GM23248 (cell line): ENCODE measurements at regions not wholly inside any gene's neighbourhood (a gene's known extent, or its start where the extent isn't known, plus 50 kb on each side); places are given as distances from the start of the nearest gene placed in this dataset.
"Not testable (repeated sequence)": the region's sequence is repeated elsewhere in the genome, so short reads cannot be mapped to it uniquely, and the experiment has no call there.

ENCODE experiments used
- DNase-seq: peaks from one replicate; pipeline ENCODE4 v3.0.0-alpha.2; 2015
- H2AFZ ChIP-seq: fragments of 200-600 bp; sonication (generic); 2 replicates; pipeline ENCODE4 v1.6.1; 2016; ENCODE audit warnings: antibody characterized with exemption
- H3F3A ChIP-seq: fragments of 200-600 bp; sonication (generic); 2 replicates; pipeline ENCODE4 v1.6.1; 2016; ENCODE audit warnings: mild to moderate bottlenecking, antibody characterized with exemption, mixed run types; ENCODE audit not compliant: insufficient read depth
- H3K27ac ChIP-seq: fragments of 200-600 bp; sonication (generic); 2 replicates; pipeline ENCODE4 v1.5.1; 2016; ENCODE audit warnings: mild to moderate bottlenecking
- H3K27me3 ChIP-seq: fragments of 200-600 bp; sonication (generic); replicated peaks from 2 replicates; pipeline ENCODE4 v1.6.1; 2016; ENCODE audit warnings: mild to moderate bottlenecking; ENCODE audit not compliant: insufficient read depth
- H3K36me3 ChIP-seq: fragments of 200-600 bp; sonication (generic); 2 replicates; pipeline ENCODE4 v1.6.1; 2016; ENCODE audit warnings: low read depth, mild to moderate bottlenecking
- H3K4me1 ChIP-seq: fragments of 200-600 bp; sonication (generic); 2 replicates; pipeline ENCODE4 v1.6.1; 2016; ENCODE audit warnings: mild to moderate bottlenecking; ENCODE audit not compliant: insufficient read depth
- H3K4me2 ChIP-seq: fragments of 200-600 bp; sonication (generic); one replicate; pipeline ENCODE4 v1.6.1; 2016; ENCODE audit warnings: mild to moderate bottlenecking; ENCODE audit not compliant: unreplicated experiment
- H3K4me3 ChIP-seq: fragments of 200-600 bp; sonication (generic); 2 replicates; pipeline ENCODE4 v1.5.1; 2016; ENCODE audit warnings: mild to moderate bottlenecking
- H3K79me2 ChIP-seq: fragments of 200-600 bp; sonication (generic); 2 replicates; pipeline ENCODE4 v1.6.1; 2016; ENCODE audit warnings: mild to moderate bottlenecking; ENCODE audit not compliant: insufficient read depth
- H3K9ac ChIP-seq: fragments of 200-600 bp; sonication (generic); 2 replicates; pipeline ENCODE4 v1.6.1; 2016; ENCODE audit warnings: mild to moderate bottlenecking
- H3K9me2 ChIP-seq: fragments of 200-600 bp; sonication (generic); 2 replicates; pipeline ENCODE4 v1.6.1; 2016; ENCODE audit warnings: mixed run types, mild to moderate bottlenecking, moderate library complexity; ENCODE audit not compliant: insufficient read depth
- H3K9me3 ChIP-seq: fragments of 200-600 bp; sonication (generic); one replicate; pipeline ENCODE4 v1.6.1; 2017; ENCODE audit warnings: low read depth
- H4K20me1 ChIP-seq: fragments of 200-600 bp; sonication (generic); 2 replicates; pipeline ENCODE4 v1.6.0; 2016; ENCODE audit not compliant: insufficient read depth
- EZH2 ChIP-seq: fragments of 200-600 bp; sonication (generic); IDR thresholded peaks from 2 replicates; pipeline ENCODE4 v1.6.1; 2018; ENCODE audit warnings: antibody characterized with exemption, mild to moderate bottlenecking; ENCODE audit not compliant: insufficient read depth, poor library complexity, severe bottlenecking
- EZH2phosphoT487 ChIP-seq: fragments of 200-600 bp; sonication (generic); IDR thresholded peaks from 2 replicates; pipeline ENCODE4 v1.6.1; 2018; ENCODE audit warnings: antibody characterized with exemption, moderate library complexity, mild to moderate bottlenecking, low read depth; ENCODE audit not compliant: insufficient read depth
- WGBS, 2 experiments: methylation state at CpG; one replicate each; pipeline ENCODE4 v1.1.6; 2015 to 2017; ENCODE audit warnings: low lambda C conversion rate in 2 of 2, low coverage in 1 of 2; ENCODE audit errors: missing lambda C conversion rate in 2 of 2; 5-methylcytosine and 5-hydroxymethylcytosine counted together
- in situ Hi-C: fragments of 300-500 bp; cut with MboI; formaldehyde crosslinking; loops from 2 replicates; pipeline ENCODE4 v1.15.0; 2020

- TF ChIP-seq EZH2 (no peak), EZH2phosphoT487 (no peak)
- no peaks in the 10 kb centered on the region for H3K36me3 ChIP-seq
- in situ Hi-C loops, result no loop called here
- peaks cover 39% of the 10 kb centered on the region for H3K27me3 ChIP-seq
- no peaks in the 10 kb centered on the region for H3K9me3 ChIP-seq
- no peak overlapping the region for H3K4me2 ChIP-seq
- no peaks in the 10 kb centered on the region for H3K79me2 ChIP-seq
- WGBS, 2 experiments, result 25 to 31% methylated on average over 2 of the region's 2 CpGs
- DNase-seq, result no peak
- H3K4me3 ChIP-seq, result no peak overlapping the region
- H3K9me2 ChIP-seq, result no peaks in the 10 kb centered on the region
- H3K27ac ChIP-seq, result no peak overlapping the region
- H3F3A ChIP-seq, result no peaks in the 10 kb centered on the region
- H3K4me1 ChIP-seq, result no peaks in the 10 kb centered on the region
- H4K20me1 ChIP-seq, result no peaks in the 10 kb centered on the region
- no peak overlapping the region for H2AFZ ChIP-seq
- H3K9ac ChIP-seq, result no peak overlapping the region
These were observed 89.4 kb upstream of the COG2 start for GRCh38 chr1:230552880-230553279.

DNA sequence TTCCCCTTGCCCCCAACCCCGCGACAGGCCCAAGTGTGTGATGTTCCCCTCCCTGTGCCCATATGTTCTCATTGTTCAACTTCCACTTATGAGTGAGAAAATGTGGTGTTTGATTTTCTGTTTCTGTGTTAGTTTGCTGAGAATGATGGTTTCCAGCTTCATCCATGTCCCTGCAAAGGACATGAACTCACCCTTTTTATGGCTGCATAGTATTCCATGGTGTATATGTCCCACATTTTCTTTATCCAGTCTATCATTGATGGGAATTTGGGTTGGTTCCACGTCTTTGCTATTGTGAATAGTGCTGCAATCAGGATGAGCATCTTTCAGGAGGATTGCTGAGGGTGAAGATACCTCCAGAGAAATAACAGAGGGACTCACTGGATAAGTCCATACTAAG is 91.3 kb upstream of the COG2 start:
- H3K4me3 ChIP-seq, H2AFZ ChIP-seq, H3K9me3 ChIP-seq, H3K9me2 ChIP-seq, H3K9ac ChIP-seq, H3K79me2 ChIP-seq, H3K4me1 ChIP-seq, H4K20me1 ChIP-seq, H3K36me3 ChIP-seq, H3K27ac ChIP-seq, H3K4me2 ChIP-seq, in situ Hi-C loops, H3F3A ChIP-seq, DNase-seq: not testable (repeated sequence)
- WGBS, 2 experiments, result 22 to 31% methylated on average over 3 of the region's 3 CpGs
- peaks cover 39% of the 10 kb centered on the region for H3K27me3 ChIP-seq

GRCh38 chr1:230550428-230550827 is 91.9 kb upstream of the COG2 start:
- WGBS, 2 experiments, result 0 to 9% methylated on average over 1 of the region's 1 CpG
- H4K20me1 ChIP-seq, result no peaks in the 10 kb centered on the region
- TF ChIP-seq EZH2phosphoT487 (no peak), EZH2 (no peak)
- H2AFZ ChIP-seq, result no peak overlapping the region
- no peaks in the 10 kb centered on the region for H3K9me3 ChIP-seq
- H3K4me1 ChIP-seq, result no peaks in the 10 kb centered on the region
- peaks cover 39% of the 10 kb centered on the region for H3K27me3 ChIP-seq
- in situ Hi-C loops, result no loop called here
- no peak overlapping the region for H3K4me3 ChIP-seq
- no peak overlapping the region for H3K9ac ChIP-seq
- H3K9me2 ChIP-seq, result no peaks in the 10 kb centered on the region
- no peaks in the 10 kb centered on the region for H3F3A ChIP-seq
- no peak overlapping the region for H3K27ac ChIP-seq
- H3K36me3 ChIP-seq, result no peaks in the 10 kb centered on the region
- DNase-seq, result peak; percentile 32
- no peak overlapping the region for H3K4me2 ChIP-seq
- H3K79me2 ChIP-seq, result no peaks in the 10 kb centered on the region

- Histone ChIP-seq H3K4me2 (no peak overlapping the region), H3K4me1 (no peaks in the 10 kb centered on the region), H3K27me3 (peaks cover 38% of the 10 kb centered on the region), H3K79me2 (no peaks in the 10 kb centered on the region), H4K20me1 (no peaks in the 10 kb centered on the region), H3K9me3 (no peaks in the 10 kb centered on the region), H3K4me3 (no peak overlapping the region), H2AFZ (no peak overlapping the region), H3K36me3 (no peaks in the 10 kb centered on the region), H3F3A (no peaks in the 10 kb centered on the region), H3K9me2 (no peaks in the 10 kb centered on the region), H3K9ac (no peak overlapping the region), H3K27ac (no peak overlapping the region)
- in situ Hi-C loops, result no loop called here
- TF ChIP-seq EZH2, result no peak
- TF ChIP-seq EZH2phosphoT487, result no peak
- DNase-seq, result no peak
- 0% methylated on average over 1 of the region's 1 CpG for whole genome bisulfite sequencing, 2 experiments
These were observed 92.7 kb upstream of the COG2 start for GRCh38 chr1:230549625-230550024.

GRCh38 chr1:230548997-230549396 is 93.3 kb upstream of the COG2 start:
- no peak for TF ChIP-seq EZH2phosphoT487
- no peak for TF ChIP-seq EZH2
- 32 to 38% methylated on average over 5 of the region's 5 CpGs for WGBS, 2 experiments
- Histone ChIP-seq H3K27ac (no peak overlapping the region), H3K4me2 (no peak overlapping the region), H3K79me2 (no peaks in the 10 kb centered on the region), H3K4me3 (no peak overlapping the region), H3K4me1 (no peaks in the 10 kb centered on the region), H3K9ac (no peak overlapping the region), H3K36me3 (no peaks in the 10 kb centered on the region), H3K9me3 (no peaks in the 10 kb centered on the region), H3F3A (no peaks in the 10 kb centered on the region), H4K20me1 (no peaks in the 10 kb centered on the region), H3K27me3 (peaks cover 32% of the 10 kb centered on the region), H3K9me2 (no peaks in the 10 kb centered on the region), H2AFZ (no peak overlapping the region)
- no peak for DNase-seq
- in situ Hi-C loops, result no loop called here
